GM19463 (cell line): ENCODE measurements at regions not wholly inside any gene's neighbourhood (a gene's known extent, or its start where the extent isn't known, plus 50 kb on each side); places are given as distances from the start of the nearest gene placed in this dataset.
"Not testable (repeated sequence)": the region's sequence is repeated elsewhere in the genome, so short reads cannot be mapped to it uniquely, and the experiment has no call there.

Experiments used
- ATAC-seq: cut with Tn5 transposase; IDR thresholded peaks from one replicate; pipeline ENCODE4 v1.9.1; 2021; ENCODE audit warnings: mild to moderate bottlenecking, moderate library complexity; ENCODE audit not compliant: unreplicated experiment

GRCh38 chr6:144667532-144668503, 382.7 kb downstream of the UTRN start:
- no peak for ATAC-seq

GRCh38 chr6:144670259-144670658, 385.1 kb downstream of the UTRN start:
- ATAC-seq = not testable (repeated sequence)

DNA sequence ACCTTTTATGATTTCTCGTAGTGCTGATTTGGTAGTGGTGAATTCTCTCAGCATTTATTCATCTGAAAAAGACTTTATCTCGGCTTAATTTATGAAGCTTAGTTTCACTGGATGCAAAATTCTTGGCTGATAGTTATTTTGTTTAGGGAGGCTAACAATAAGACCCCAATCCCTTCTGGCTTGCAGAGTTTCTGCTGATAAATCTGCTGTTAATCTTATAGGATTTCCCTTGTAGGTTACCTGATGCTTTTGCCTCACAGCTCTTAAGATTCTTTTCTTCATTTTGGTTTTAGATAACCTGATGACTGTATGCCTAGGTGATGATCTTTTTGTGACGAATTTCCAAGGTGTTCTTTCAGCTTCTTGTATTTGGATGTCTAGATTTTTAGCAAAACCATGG, 388.7 kb downstream of the UTRN start:
- no peak for ATAC-seq

DNA sequence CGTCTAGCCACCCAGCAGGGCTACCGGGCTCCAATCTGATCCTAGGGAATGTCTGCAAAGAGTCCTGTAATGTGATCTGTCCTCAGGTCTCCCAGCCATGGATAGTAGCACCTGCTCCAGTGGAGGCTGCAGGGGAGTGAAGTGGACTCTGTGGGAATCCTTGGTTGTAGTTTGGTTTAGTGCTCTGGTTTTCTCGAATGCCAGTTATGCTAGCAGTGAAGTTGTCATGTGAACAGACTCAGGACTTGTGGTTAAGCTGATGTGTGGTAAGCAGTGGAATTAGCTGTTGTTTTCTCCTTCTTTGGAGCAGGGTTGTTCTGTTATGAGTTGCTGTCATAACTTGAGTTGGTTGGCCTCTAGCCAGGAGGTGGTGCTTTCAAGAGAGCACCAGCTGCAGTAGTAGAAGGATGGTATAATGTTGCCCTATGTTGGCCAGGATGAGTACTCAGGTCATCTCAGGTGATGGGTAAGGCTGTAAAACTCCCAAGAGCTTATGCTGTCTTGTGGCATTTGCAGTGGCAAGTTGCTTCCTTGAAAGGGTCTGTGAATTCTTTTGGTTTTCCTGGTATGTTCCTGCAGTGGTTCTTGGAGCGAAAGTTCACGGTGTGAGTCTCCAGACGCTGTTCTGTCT, 390.2 kb downstream of the UTRN start:
- ATAC-seq = no peak

DNA sequence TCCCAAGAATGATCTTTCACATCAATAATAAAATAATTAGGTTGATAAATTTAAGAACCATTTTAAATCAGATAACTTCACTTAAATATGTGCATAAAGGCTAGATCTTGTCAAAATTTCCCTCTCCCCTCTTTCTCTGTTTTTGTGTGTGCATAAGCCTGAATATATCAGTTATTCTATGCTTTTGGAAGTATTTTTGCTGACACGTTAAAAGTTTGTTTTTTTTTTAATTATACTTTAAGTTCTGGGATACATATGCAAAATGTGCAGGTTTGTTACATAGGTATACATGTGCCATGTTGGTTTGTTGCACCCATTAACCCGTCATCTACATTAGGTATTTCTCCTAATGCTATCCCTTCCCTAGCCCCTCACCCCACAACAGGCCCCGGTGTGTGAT, 391.2 kb downstream of the UTRN start:
- ATAC-seq = not testable (repeated sequence)

DNA sequence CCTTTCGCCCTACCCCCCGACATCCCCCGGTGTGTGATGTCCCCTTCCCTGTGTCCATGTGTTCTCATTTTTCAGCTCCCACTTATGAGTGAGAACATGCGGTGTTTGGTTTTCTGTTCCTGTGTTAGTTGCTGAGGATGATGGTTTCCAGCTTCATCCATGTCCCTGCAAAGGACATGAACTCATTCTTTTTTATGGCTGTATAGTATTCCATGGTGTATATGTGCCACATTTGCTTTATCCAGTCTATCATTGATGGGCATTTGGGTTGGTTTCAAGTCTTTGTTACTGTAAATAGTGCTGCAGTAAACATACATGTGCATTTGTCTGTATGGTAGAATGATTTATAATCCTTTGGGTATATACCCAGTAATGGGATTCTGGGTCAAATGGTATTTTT, 392.1 kb downstream of the UTRN start:
- ATAC-seq = not testable (repeated sequence)

GRCh38 chr6:144678844-144679243, 393.7 kb downstream of the UTRN start:
- no peak for ATAC-seq

DNA sequence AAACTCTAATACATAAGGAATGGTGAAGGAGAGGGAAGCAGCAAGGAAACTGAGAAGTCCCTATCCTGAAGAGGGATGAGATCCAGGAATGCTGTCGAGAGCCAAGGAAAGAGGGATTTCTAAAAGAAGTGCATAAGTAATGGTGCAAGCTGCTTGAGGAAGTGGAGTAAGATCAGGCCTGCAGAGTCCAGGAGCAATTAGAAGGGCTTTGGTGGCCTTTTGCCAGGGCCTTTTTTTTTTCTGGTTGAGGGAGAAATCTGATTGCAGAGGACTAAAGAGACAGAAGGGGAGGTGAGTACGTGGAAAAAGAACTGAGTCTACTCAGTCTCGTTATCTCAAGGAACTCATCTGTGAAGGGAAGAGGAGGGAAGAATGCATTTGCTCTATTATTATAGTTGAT, 396.2 kb downstream of the UTRN start:
- ATAC-seq = no peak

DNA sequence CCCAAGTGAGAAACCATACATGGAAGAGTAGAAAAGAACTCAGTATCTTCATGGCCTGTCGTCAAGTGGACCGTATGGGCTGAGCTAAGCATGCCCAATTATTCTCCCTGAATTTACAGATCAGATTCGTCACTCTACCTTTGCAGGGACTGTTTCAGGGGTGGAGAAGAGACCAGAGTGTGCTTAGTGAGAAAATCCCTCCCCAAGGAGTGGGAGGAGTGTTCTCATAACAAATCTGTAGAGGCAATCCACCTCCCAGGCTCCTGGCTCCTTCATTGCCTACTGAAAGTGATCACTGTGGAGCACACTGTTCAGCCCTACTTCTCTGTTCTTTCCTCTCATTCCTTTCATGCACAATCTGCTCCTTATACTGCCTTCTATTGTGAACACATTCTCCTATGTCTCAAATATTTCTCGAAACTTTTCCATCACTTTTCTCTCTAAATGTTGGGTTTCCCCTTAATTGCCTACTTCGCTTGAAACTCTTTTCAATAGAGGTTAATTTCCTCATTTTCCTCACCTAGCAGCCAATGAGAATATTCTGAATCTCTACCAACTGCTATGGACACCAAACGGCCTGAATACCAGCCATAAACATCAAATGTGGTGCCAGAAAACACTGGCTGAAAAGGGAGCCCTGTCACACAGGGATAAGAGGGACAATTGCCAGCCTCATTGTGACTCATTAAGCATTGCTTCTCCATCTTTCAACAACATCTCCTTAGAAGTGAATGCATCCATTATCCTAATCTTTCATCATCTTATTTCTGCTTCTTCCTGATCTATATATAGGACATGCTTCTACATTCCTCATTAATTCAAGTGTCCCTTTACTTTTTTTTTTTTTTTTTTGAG, 398.3 kb downstream of the UTRN start:
- ATAC-seq = no peak

DNA sequence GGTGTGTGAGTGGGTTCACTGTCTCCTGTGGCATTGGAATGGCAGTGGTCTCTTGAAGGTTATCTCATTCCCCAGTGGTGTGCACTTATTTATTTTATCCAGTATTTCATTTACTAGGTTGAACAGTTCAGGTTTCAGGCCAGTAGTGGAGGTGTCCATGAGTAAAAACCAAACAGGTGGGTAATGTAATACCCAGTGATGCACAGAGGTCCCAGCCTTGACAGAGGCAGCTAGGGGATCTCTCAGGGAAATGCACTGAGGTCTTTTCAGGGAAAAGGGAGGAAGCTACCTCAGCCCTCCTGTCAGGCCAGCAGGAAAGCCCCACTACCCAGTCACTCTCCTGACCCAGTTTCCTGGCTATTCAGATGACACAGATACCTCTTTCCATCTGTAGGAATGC, 403.6 kb downstream of the UTRN start:
- no peak for ATAC-seq

DNA sequence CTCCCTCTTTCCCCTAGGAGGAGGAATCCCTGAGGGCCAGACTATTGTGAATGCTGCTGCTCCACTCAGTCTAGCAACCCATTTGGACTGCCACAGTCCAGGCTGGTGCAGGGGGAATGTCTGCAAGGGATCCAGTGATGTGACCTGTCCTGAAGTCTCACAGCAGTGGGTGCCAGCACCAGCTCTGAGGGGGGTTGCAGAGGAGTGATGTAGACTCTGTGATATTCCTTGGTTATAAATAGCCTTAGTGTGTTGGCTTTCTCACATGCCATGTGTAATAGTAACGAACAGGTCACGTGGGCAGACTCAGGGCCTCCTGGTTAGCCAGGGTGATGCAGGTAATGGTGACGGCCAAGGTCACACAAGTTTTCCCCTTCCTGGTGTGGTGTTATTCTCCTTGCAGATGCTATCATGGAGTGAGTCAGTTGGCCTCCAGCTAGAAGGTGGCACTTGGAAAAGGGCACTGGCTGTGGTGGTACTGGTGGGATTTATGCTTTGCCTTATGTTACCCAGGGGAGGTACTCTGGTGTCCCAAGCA, 404.4 kb downstream of the UTRN start:
- no peak for ATAC-seq

GRCh38 chr6:144690133-144690532, 405.0 kb downstream of the UTRN start:
- no peak for ATAC-seq

DNA sequence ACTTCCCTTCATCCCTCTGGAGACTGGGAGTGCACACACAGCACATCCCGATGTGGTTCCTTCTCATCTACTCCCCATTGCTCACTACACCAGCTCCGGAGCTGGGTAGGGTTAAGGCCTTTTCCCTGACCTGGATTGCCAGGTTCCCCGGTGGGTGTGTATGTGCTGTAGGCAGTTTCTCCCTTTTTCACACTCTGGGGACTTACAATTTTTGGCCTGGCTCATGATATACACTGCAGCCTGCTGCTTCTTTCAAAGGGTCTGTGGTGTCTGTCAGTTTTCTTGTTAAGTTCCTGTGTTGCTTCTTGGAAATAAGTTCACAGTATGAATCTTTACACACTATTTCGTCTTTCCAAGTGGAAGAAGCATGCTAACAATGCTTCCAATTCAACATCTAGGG, 405.5 kb downstream of the UTRN start:
- ATAC-seq = no peak

DNA sequence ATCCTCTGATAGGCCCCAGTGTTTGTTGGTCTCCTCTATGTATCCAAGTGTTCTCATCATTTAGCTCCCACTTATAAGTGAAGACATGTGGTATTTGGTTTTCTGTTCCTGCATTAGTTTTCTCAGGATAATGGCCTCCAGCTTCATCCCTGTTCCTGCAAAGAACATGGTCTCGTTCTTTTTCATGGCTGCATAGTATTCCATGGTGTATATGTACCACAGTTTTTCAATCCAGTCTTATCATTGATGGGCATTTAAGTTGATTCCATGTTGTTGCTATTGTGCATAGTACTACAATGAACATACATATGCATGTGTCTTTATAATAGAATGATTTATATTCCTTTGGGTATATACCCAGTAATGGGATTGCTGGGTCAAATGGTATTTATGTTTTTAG, 406.9 kb downstream of the UTRN start:
- ATAC-seq = not testable (repeated sequence)

GRCh38 chr6:144695858-144696533, 410.9 kb downstream of the UTRN start:
- ATAC-seq = no peak

GRCh38 chr6:144696610-144697368, 411.7 kb downstream of the UTRN start:
- ATAC-seq = no peak

DNA sequence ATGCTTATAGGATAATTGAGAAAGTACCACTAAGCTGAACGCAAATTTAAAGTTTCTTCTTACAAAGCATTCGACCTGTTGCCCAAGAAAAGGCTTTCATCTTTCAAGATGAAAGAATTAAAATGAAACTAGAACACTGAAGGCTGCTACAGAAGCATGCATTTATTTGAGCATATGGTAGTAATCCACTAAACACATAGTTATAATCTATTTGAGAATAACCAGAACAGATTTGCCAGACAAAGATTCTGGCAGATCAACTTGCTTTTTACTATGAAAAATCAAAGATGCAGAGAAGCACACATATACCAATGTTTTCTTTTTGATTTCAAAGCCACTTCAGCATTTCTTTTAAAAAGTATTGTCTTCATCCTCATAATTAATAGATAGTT, 412.2 kb downstream of the UTRN start:
- no peak for ATAC-seq

DNA sequence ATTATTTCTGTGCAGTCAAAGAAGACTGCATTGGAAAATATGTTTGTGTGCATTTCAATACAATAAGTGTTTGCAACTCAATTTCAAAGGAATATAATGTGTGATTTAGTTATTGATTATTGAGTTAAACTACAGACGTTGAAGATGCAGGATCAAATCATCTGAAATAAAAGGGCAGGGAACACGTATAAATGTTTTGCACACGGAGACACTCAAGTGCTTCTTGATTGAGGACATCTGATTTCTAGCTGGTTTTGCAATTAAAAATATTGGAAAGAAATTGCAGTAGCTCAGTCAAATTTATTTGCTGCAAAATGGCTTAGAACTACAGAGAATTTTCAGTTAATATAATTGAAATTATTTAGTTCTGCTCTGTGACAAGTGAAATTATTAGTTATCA, 412.7 kb downstream of the UTRN start:
- ATAC-seq = no peak

GRCh38 chr6:144702781-144703180, 417.6 kb downstream of the UTRN start:
- ATAC-seq = no peak

- no peak for ATAC-seq
These were observed 425.1 kb downstream of the UTRN start for GRCh38 chr6:144710207-144710606.
